ENCODE measurements at regions not wholly inside any gene's neighbourhood (a gene's known extent, or its start where the extent isn't known, plus 50 kb on each side); places are given as distances from the start of the nearest gene placed in this dataset.

DNA sequence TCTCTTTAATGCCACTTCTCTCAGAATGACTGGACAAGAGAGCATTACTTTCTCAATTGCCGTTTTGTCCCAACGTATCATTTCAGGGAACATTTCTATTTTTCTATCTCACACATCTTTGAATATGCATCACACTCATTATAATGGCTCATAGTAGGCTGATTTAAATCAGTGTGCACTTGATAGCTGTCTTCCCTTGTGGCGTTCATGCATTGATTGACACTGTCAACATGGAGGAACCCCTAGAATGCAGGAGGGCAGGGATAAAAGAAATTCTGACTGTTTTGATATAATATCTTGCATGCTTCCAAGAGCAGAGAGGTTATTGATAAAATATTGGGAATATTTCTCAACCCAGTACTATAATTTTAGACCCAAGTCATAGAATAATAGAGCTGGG, 1528.9 kb upstream of the FLRT2 start:
- Histone ChIP-seq H3K27me3 (replicated peaks in 1 of 2; ENCODE audit: control insufficient read depth in 2 of 2, extremely low read depth in 1 of 2, insufficient read depth in 2 of 2, low read length in 1 of 2) (no peaks in the 10 kb centered on the region), H3K36me3 (ENCODE audit: control insufficient read depth in 2 of 2, extremely low read depth in 1 of 2, insufficient read depth in 1 of 2, low read length in 1 of 2) (no peaks in the 10 kb centered on the region), H3K4me1 (ENCODE audit: control insufficient read depth in 1 of 2, extremely low read depth in 1 of 2, insufficient read depth in 2 of 2, low read length in 2 of 2) (no peaks in the 10 kb centered on the region), H3K9me3 (no peaks in the 10 kb centered on the region), H3K27ac (ENCODE audit: low read length) (no peak overlapping the region), H3K4me3 (ENCODE audit: control insufficient read depth in 1 of 2, extremely low read depth in 1 of 2, low read length in 1 of 2) (no peak overlapping the region)
- no peak overlapping the region for H3K4me3 Mint-ChIP-seq
- H3K4me1 Mint-ChIP-seq = no peaks in the 10 kb centered on the region
- H3K36me3 Mint-ChIP-seq = no peaks in the 10 kb centered on the region
- CTCF ChIA-PET = no interaction called here
- H3K27ac Mint-ChIP-seq = no peak overlapping the region
- ATAC-seq (replicated peaks in 1 of 4) = no peak
- peaks cover 7 to 26% (median 12%) of the 10 kb centered on the region in 3 donors for H3K9me3 Mint-ChIP-seq
- H3K27me3 Mint-ChIP-seq = no peaks in the 10 kb centered on the region
- no peak for DNase-seq
- POLR2A ChIA-PET = interaction anchor here in 1 of 2 donors (0.7 kb wide), 1 partner anchor 13 kb away, joined by 3 read pairs; no protein-coding TSS in a partner anchor
- WGBS (ENCODE audit: insufficient coverage) = no CpG with 5 or more reads among the region's 3 CpGs

DNA sequence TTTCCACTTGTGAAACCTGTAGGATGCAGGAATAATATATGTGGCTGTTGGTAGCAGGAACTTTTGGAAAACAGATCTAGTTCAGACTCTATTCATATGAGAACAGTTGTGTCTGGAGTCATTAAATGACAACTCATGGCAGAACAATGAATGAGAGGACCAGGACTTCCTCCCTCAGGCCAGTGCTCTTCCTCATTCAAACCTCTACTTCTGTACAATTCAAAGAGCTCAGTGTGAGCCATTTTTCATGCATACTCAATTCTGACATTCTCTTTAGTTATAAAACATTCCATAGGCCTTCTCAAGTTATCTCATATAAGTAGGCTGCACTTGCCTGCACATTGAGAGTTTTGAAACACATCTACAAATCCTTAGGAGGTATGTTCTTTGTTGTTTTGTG, 1526.6 kb upstream of the FLRT2 start:
- ATAC-seq (replicated peaks in 1 of 4) = no peak
- Mint-ChIP-seq H3K9me3 (peaks cover 16 to 26% (median 19%) of the 10 kb centered on the region in 3 donors), H3K27ac (no peak overlapping the region), H3K27me3 (no peaks in the 10 kb centered on the region), H3K36me3 (no peaks in the 10 kb centered on the region), H3K4me3 (no peak overlapping the region), H3K4me1 (no peaks in the 10 kb centered on the region)
- ChIA-PET POLR2A (interaction anchor here in 1 of 2 donors (0.6 kb wide), 1 partner anchor 43 kb away, joined by 5 read pairs; no protein-coding TSS in a partner anchor), CTCF (no interaction called here)
- Histone ChIP-seq H3K4me1 (ENCODE audit: control insufficient read depth in 1 of 2, extremely low read depth in 1 of 2, insufficient read depth in 2 of 2, low read length in 2 of 2) (no peaks in the 10 kb centered on the region), H3K27ac (ENCODE audit: low read length) (no peak overlapping the region), H3K36me3 (ENCODE audit: control insufficient read depth in 2 of 2, extremely low read depth in 1 of 2, insufficient read depth in 1 of 2, low read length in 1 of 2) (no peaks in the 10 kb centered on the region), H3K4me3 (ENCODE audit: control insufficient read depth in 1 of 2, extremely low read depth in 1 of 2, low read length in 1 of 2) (no peak overlapping the region), H3K9me3 (no peaks in the 10 kb centered on the region), H3K27me3 (replicated peaks in 1 of 2; ENCODE audit: control insufficient read depth in 2 of 2, extremely low read depth in 1 of 2, insufficient read depth in 2 of 2, low read length in 1 of 2) (no peaks in the 10 kb centered on the region)
- no peak for DNase-seq

DNA sequence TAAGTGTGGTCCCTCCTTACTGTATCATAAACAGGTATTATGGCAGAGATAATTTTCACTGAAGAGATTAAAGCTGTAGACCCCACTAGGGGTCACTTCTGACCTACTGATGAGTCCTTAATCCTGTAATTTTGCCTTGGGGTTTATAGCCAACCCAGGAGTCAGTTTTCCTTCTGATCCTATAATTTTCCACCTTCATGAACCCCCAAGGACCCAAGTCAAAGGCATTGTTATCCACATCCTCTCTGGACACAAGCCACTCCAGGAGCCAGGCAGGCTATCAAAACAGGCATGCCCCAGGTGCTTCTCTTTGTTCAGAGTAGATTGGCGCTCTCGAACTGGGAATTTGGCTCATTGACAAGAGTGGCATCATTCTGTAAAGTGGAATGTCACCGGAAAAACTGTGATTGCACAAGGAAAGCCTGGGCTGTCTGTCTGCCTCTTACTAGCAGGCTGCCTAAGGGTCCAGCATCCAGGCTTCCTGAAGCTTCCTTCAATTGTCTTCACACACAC, 1523.2 kb upstream of the FLRT2 start:
- no peak overlapping the region for H3K4me3 ChIP-seq (ENCODE audit: control insufficient read depth in 1 of 2, extremely low read depth in 1 of 2, low read length in 1 of 2)
- Mint-ChIP-seq H3K4me3 (no peak overlapping the region), H3K4me1 (no peaks in the 10 kb centered on the region), H3K27ac (no peak overlapping the region), H3K36me3 (no peaks in the 10 kb centered on the region), H3K27me3 (no peaks in the 10 kb centered on the region), H3K9me3 (peaks cover 12 to 20% (median 19%) of the 10 kb centered on the region in 3 donors)
- POLR2A ChIA-PET = no interaction called here
- DNase-seq (no peak), ATAC-seq (replicated peaks in 1 of 4) (no peak)
- H3K4me1 ChIP-seq (ENCODE audit: control insufficient read depth in 1 of 2, extremely low read depth in 1 of 2, insufficient read depth in 2 of 2, low read length in 2 of 2) = no peaks in the 10 kb centered on the region
- H3K36me3 ChIP-seq (ENCODE audit: control insufficient read depth in 2 of 2, extremely low read depth in 1 of 2, insufficient read depth in 1 of 2, low read length in 1 of 2) = no peaks in the 10 kb centered on the region
- WGBS (ENCODE audit: insufficient coverage) = 80% methylated on average over 2 of the region's 3 CpGs
- H3K27me3 ChIP-seq (replicated peaks in 1 of 2; ENCODE audit: control insufficient read depth in 2 of 2, extremely low read depth in 1 of 2, insufficient read depth in 2 of 2, low read length in 1 of 2) = no peaks in the 10 kb centered on the region
- H3K27ac ChIP-seq (ENCODE audit: low read length) = no peak overlapping the region
- CTCF ChIA-PET = no interaction called here
- no peaks in the 10 kb centered on the region for H3K9me3 ChIP-seq

DNA sequence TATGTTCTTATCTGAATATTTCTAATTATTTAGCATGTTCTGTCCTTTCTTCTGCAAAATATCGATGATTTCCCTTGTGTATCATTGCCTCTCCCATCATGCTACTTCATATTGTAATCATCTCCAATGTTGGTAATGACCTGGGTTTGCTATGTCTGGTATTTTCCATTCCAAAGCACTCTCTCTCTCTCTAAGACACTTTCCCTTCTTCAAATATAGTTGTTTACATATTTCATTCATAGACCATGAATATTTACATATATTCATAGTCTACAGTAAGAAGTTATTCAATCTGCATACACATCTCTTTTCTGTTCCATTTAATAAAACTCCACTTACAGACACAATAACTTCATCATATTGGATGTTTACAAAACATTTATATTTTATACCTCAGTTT, 1516.5 kb upstream of the FLRT2 start:
- H3K36me3 Mint-ChIP-seq = no peaks in the 10 kb centered on the region
- WGBS (ENCODE audit: insufficient coverage) = no CpG with 5 or more reads among the region's 1 CpG
- POLR2A ChIA-PET = no interaction called here
- no peaks in the 10 kb centered on the region for H3K4me1 ChIP-seq (ENCODE audit: control insufficient read depth in 1 of 2, extremely low read depth in 1 of 2, insufficient read depth in 2 of 2, low read length in 2 of 2)
- H3K9me3 Mint-ChIP-seq = peaks cover 8 to 15% (median 12%) of the 10 kb centered on the region in 3 donors
- no peak overlapping the region for H3K27ac ChIP-seq (ENCODE audit: low read length)
- H3K9me3 ChIP-seq = no peaks in the 10 kb centered on the region
- H3K36me3 ChIP-seq (ENCODE audit: control insufficient read depth in 2 of 2, extremely low read depth in 1 of 2, insufficient read depth in 1 of 2, low read length in 1 of 2) = no peaks in the 10 kb centered on the region
- no peak overlapping the region for H3K4me3 ChIP-seq (ENCODE audit: control insufficient read depth in 1 of 2, extremely low read depth in 1 of 2, low read length in 1 of 2)
- no peaks in the 10 kb centered on the region for H3K27me3 Mint-ChIP-seq
- no peaks in the 10 kb centered on the region for H3K27me3 ChIP-seq (replicated peaks in 1 of 2; ENCODE audit: control insufficient read depth in 2 of 2, extremely low read depth in 1 of 2, insufficient read depth in 2 of 2, low read length in 1 of 2)
- H3K4me1 Mint-ChIP-seq = no peaks in the 10 kb centered on the region
- DNase-seq = no peak
- ATAC-seq (replicated peaks in 1 of 4) = no peak
- CTCF ChIA-PET = no interaction called here
- no peak overlapping the region for H3K27ac Mint-ChIP-seq
- H3K4me3 Mint-ChIP-seq = no peak overlapping the region

DNA sequence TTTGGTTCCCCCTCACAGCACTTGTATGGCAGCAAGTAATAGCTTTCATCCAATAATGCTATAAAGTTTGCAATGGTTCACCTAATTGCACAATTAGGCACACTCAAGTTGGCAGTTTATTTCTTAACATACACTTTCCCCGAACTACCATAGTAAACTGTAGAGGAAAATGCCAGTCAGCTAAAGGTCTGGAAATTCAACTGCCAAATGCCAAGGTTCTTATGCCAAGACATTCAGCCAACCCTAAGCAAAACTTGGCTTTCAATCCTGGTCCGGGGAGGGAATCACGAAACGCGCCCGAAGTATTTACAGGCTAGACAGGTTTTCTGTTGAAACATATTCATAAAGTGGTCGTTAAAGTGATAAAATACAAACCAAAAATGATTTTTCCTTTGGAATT, 1512.4 kb upstream of the FLRT2 start:
- Mint-ChIP-seq H3K27ac (no peak overlapping the region), H3K4me3 (no peak overlapping the region), H3K27me3 (no peaks in the 10 kb centered on the region), H3K36me3 (no peaks in the 10 kb centered on the region), H3K4me1 (no peaks in the 10 kb centered on the region), H3K9me3 (peaks cover 17 to 27% (median 20%) of the 10 kb centered on the region in 3 donors)
- Histone ChIP-seq H3K9me3 (no peaks in the 10 kb centered on the region), H3K27ac (ENCODE audit: low read length) (no peak overlapping the region), H3K4me3 (ENCODE audit: control insufficient read depth in 1 of 2, extremely low read depth in 1 of 2, low read length in 1 of 2) (no peak overlapping the region), H3K36me3 (ENCODE audit: control insufficient read depth in 2 of 2, extremely low read depth in 1 of 2, insufficient read depth in 1 of 2, low read length in 1 of 2) (no peaks in the 10 kb centered on the region), H3K27me3 (replicated peaks in 1 of 2; ENCODE audit: control insufficient read depth in 2 of 2, extremely low read depth in 1 of 2, insufficient read depth in 2 of 2, low read length in 1 of 2) (no peaks in the 10 kb centered on the region), H3K4me1 (ENCODE audit: control insufficient read depth in 1 of 2, extremely low read depth in 1 of 2, insufficient read depth in 2 of 2, low read length in 2 of 2) (no peaks in the 10 kb centered on the region)
- ATAC-seq (replicated peaks in 1 of 4) (no peak), DNase-seq (no peak)
- POLR2A ChIA-PET = no interaction called here
- CTCF ChIA-PET = no interaction called here
- WGBS (ENCODE audit: insufficient coverage) = no CpG with 5 or more reads among the region's 7 CpGs

DNA sequence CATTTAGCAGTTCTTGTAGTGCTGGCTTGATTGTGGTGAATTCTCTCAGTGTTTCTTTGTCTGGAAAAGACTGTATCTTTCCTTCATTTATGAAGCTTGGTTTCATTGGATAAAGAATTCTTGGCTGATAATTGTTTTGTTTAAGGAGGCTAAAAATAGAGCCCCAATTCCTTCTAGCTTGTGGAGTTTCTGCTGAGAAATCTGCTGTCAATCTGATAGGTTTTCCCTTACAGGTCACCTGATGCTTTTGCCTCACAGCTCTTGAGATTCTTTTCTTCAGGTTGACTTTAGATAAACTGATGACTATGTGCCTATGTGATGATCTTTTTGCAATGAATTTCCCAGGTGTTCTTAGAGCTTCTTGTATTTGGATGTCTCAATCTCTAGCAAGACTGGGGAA, 1508.5 kb upstream of the FLRT2 start:
- CTCF ChIA-PET = no interaction called here
- Mint-ChIP-seq H3K36me3 (no peaks in the 10 kb centered on the region), H3K27me3 (no peaks in the 10 kb centered on the region)

DNA sequence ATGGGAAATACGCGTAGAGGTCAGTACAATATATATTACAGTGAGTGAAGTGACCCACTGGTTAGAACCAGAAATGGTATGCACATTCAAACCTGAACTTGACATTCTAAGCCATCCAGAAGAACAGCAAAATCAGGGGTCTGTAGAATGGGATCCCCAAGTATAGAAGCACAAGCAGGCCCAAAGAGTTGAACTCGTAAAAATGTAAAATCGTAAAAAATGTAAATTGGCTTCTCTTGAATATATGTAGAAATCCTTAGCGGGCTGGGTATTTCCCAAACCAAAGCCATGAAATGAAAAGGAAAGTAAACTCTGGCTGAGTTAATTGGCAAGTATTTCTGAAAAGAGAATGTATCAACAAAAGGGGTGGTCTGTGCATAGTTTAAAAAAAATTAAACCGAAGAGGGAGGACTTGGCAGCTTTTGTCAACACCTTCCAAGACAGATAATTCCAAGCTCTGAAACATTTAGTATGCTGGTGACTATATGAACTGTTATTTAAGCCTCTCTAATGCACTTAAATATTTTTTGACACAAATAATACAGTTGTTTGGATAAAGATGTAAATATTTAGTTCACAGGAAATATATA, 1505.6 kb upstream of the FLRT2 start:
- Mint-ChIP-seq H3K9me3 (peaks cover 11 to 35% (median 23%) of the 10 kb centered on the region in 3 donors), H3K27ac (no peak overlapping the region), H3K36me3 (no peaks in the 10 kb centered on the region), H3K27me3 (no peaks in the 10 kb centered on the region), H3K4me1 (no peaks in the 10 kb centered on the region), H3K4me3 (no peak overlapping the region)
- Histone ChIP-seq H3K4me1 (ENCODE audit: control insufficient read depth in 1 of 2, extremely low read depth in 1 of 2, insufficient read depth in 2 of 2, low read length in 2 of 2) (no peaks in the 10 kb centered on the region), H3K27me3 (replicated peaks in 1 of 2; ENCODE audit: control insufficient read depth in 2 of 2, extremely low read depth in 1 of 2, insufficient read depth in 2 of 2, low read length in 1 of 2) (no peaks in the 10 kb centered on the region), H3K4me3 (ENCODE audit: control insufficient read depth in 1 of 2, extremely low read depth in 1 of 2, low read length in 1 of 2) (no peak overlapping the region), H3K27ac (ENCODE audit: low read length) (no peak overlapping the region), H3K9me3 (no peaks in the 10 kb centered on the region), H3K36me3 (ENCODE audit: control insufficient read depth in 2 of 2, extremely low read depth in 1 of 2, insufficient read depth in 1 of 2, low read length in 1 of 2) (no peaks in the 10 kb centered on the region)
- DNase-seq (no peak), ATAC-seq (replicated peaks in 1 of 4) (no peak)
- POLR2A ChIA-PET = interaction anchor here in 1 of 2 donors (0.7 kb wide), 1 partner anchor 362 kb away, joined by 3 read pairs; no protein-coding TSS in a partner anchor
- WGBS (ENCODE audit: insufficient coverage) = 91% methylated on average over 3 of the region's 6 CpGs
- CTCF ChIA-PET = no interaction called here

More for the DNA sequence above, 1508.5 kb upstream of the FLRT2 start:
- no peak overlapping the region for H3K4me3 Mint-ChIP-seq
- POLR2A ChIA-PET = no interaction called here
- DNase-seq = no peak
- Histone ChIP-seq H3K27me3 (replicated peaks in 1 of 2; ENCODE audit: control insufficient read depth in 2 of 2, extremely low read depth in 1 of 2, insufficient read depth in 2 of 2, low read length in 1 of 2) (no peaks in the 10 kb centered on the region), H3K4me3 (ENCODE audit: control insufficient read depth in 1 of 2, extremely low read depth in 1 of 2, low read length in 1 of 2) (no peak overlapping the region), H3K36me3 (ENCODE audit: control insufficient read depth in 2 of 2, extremely low read depth in 1 of 2, insufficient read depth in 1 of 2, low read length in 1 of 2) (no peaks in the 10 kb centered on the region), H3K4me1 (ENCODE audit: control insufficient read depth in 1 of 2, extremely low read depth in 1 of 2, insufficient read depth in 2 of 2, low read length in 2 of 2) (no peaks in the 10 kb centered on the region), H3K9me3 (no peaks in the 10 kb centered on the region), H3K27ac (ENCODE audit: low read length) (no peak overlapping the region)
- H3K9me3 Mint-ChIP-seq = peaks cover 11 to 35% (median 29%) of the 10 kb centered on the region in 3 donors
- no peak overlapping the region for H3K27ac Mint-ChIP-seq
- no peak for ATAC-seq (replicated peaks in 1 of 4)
- H3K4me1 Mint-ChIP-seq = no peaks in the 10 kb centered on the region
